ENCODE measurements at regions not wholly inside any gene's neighbourhood (a gene's known extent, or its start where the extent isn't known, plus 50 kb on each side); places are given as distances from the start of the nearest gene placed in this dataset.

DNA sequence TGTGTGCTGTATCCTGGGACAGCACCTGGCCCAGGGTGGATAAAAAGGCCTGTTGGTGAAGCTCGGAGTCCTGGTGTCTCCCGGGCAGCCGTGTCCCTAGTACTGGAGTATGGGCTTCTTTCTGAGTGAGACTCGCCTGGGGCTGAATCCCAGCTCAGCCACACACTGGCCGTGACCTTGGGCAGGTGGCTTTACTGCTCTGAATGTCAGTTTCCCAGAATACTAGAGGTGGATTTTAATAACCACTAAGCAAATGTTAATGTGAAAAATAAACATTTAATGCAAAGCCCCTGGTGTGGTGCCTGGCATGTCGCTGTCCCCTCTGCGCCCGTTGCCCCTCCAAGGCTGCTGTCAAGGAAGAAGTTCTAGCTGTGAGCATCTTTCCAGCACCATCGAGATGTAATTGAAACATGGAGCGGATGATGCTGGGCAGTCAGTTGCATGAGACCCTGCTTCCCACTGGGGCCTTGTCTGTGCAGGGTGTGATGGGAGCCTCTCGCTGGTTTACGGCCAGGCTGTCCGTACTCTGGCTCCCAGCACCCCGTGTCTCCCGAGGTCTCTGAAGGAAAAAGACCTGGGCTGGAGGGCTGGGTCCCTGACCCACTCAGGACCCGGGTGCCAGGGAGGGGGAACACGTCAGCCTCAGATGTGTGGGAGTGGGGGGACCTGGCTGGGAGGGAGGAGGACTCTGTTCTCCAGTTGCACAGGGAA lies 527.8 kb downstream of the MATN1 start:
- Mint-ChIP-seq H3K27me3 (ENCODE audit: insufficient read depth) (peaks cover 9% of the 10 kb centered on the region), H3K27ac (no peak overlapping the region), H3K4me3 (no peak overlapping the region), H3K9me3 (peaks cover 38% of the 10 kb centered on the region), H3K36me3 (ENCODE audit: low read depth) (no peaks in the 10 kb centered on the region), H3K4me1 (ENCODE audit: low read depth) (no peaks in the 10 kb centered on the region)
- TF ChIP-seq, protein P1, sequence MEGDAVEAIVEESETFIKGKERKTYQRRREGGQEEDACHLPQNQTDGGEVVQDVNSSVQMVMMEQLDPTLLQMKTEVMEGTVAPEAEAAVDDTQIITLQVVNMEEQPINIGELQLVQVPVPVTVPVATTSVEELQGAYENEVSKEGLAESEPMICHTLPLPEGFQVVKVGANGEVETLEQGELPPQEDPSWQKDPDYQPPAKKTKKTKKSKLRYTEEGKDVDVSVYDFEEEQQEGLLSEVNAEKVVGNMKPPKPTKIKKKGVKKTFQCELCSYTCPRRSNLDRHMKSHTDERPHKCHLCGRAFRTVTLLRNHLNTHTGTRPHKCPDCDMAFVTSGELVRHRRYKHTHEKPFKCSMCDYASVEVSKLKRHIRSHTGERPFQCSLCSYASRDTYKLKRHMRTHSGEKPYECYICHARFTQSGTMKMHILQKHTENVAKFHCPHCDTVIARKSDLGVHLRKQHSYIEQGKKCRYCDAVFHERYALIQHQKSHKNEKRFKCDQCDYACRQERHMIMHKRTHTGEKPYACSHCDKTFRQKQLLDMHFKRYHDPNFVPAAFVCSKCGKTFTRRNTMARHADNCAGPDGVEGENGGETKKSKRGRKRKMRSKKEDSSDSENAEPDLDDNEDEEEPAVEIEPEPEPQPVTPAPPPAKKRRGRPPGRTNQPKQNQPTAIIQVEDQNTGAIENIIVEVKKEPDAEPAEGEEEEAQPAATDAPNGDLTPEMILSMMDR (IDR thresholded peaks at IDR 0.05) = no peak
- no peak for DNase-seq

DNA sequence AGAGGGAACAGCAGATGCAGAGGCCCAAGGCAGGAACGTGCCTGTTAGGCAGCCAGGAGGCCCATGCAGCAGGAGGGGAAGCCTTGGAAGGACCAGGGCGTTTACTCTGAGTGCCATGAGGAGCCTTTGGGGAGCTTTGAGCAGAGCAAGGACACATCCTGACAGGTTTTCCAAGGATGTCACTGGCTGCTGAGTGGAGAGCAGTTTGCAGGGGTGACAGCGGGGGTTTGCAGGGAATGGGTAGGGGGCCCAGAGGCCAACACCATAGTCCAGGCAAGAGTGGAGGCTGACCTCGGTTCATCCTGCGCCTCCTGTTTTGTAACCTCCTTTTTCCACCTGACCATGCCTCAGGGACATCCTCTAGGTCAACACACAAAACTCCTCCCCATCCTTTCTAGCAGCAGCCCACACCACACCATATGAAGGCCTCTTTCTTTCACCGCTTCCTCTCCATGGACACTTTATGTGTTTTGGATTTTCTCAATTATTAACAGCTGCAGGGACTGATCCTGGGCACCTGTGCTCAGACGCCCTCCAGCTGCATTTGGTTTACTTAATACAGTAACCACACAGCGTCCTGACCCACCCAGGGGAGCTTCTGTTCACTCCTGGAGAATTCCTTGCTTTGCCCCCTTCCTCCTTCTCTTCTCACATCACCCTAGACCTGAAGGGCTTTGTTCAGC lies 528.5 kb downstream of the MATN1 start:
- H3K4me1 Mint-ChIP-seq (ENCODE audit: low read depth) = no peaks in the 10 kb centered on the region
- TF ChIP-seq, protein P1 (IDR thresholded peaks at IDR 0.05) = no peak
- H3K27me3 Mint-ChIP-seq (ENCODE audit: insufficient read depth) = peaks cover 9% of the 10 kb centered on the region
- no peak for DNase-seq
- H3K27ac Mint-ChIP-seq = no peak overlapping the region
- H3K9me3 Mint-ChIP-seq = peaks cover 40% of the 10 kb centered on the region
- H3K36me3 Mint-ChIP-seq (ENCODE audit: low read depth) = no peaks in the 10 kb centered on the region
- no peak overlapping the region for H3K4me3 Mint-ChIP-seq

DNA sequence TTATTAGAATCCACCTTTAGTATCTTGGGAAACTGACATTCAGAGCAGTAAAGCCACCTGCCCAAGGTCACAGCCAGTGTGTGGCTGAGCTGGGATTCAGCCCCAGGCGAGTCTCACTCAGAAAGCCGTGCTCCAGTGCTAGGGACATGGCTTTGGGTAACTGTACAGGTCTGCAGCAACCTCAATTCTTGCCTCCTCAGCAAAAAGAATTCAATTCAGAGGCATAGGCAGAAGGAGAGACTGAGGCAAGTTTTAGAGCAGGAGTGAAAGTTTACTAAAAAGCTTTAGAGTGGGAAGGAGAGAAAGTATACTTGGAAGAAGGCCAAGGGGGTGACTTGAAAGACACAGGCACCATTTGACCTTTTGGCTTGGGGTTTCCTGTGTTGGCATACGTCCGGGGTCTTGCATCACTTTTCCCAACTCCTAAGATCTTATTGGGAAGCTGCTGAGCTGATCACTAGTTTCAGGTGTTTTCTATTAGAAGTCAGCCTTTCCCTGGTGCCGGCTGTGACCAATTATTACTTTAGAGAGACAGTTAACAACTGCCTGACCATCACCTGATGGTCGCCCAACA lies 529.3 kb downstream of the MATN1 start:
- no peak overlapping the region for H3K4me3 Mint-ChIP-seq
- TF ChIP-seq, protein P1 (IDR thresholded peaks at IDR 0.05) = no peak
- peaks cover 11% of the 10 kb centered on the region for H3K27me3 Mint-ChIP-seq (ENCODE audit: insufficient read depth)
- H3K36me3 Mint-ChIP-seq (ENCODE audit: low read depth) = peaks cover 4% of the 10 kb centered on the region; the same call in 1 of the 2 replicates
- peaks cover 47% of the 10 kb centered on the region for H3K9me3 Mint-ChIP-seq
- no peak for DNase-seq
- no peak overlapping the region for H3K27ac Mint-ChIP-seq
- no peaks in the 10 kb centered on the region for H3K4me1 Mint-ChIP-seq (ENCODE audit: low read depth)

DNA sequence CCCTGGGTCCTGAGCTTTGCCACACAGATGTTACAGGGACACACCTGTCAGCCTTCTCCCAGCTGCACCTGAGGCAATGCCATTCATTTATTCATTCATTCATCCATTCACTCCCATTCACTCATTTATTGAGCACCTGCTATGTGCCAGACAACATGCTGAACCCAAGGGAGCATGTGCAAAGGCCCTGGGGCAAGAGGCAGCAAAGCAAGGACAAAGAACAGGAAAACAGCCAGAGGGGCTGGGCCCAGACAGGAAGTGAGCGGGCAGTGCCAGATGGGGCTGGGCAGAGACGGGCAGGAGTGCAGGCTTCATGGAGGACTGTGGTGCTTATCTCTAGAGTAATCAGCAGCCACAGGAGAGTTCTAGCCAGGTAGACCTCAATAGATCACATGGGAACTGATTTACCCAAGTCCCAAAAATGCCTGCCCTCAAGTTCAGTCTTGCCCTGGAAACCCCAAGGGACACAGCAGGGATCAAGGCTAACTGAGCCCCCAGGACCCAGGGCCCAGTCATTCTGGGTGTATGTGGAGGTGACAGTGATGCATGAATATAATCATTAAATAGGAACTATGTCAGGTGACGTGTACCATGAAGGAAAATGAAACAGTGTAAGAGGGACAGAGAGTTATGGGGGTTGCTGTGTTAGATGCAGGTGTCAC lies 530.3 kb downstream of the MATN1 start:
- no peaks in the 10 kb centered on the region for H3K4me1 Mint-ChIP-seq (ENCODE audit: low read depth)
- H3K36me3 Mint-ChIP-seq (ENCODE audit: low read depth) = peaks cover 9% of the 10 kb centered on the region
- peaks cover 11% of the 10 kb centered on the region for H3K27me3 Mint-ChIP-seq (ENCODE audit: insufficient read depth)
- H3K9me3 Mint-ChIP-seq = peaks cover 53% of the 10 kb centered on the region
- H3K4me3 Mint-ChIP-seq = no peak overlapping the region
- TF ChIP-seq, protein P1 (IDR thresholded peaks at IDR 0.05) = no peak
- H3K27ac Mint-ChIP-seq = no peak overlapping the region
- no peak for DNase-seq

DNA sequence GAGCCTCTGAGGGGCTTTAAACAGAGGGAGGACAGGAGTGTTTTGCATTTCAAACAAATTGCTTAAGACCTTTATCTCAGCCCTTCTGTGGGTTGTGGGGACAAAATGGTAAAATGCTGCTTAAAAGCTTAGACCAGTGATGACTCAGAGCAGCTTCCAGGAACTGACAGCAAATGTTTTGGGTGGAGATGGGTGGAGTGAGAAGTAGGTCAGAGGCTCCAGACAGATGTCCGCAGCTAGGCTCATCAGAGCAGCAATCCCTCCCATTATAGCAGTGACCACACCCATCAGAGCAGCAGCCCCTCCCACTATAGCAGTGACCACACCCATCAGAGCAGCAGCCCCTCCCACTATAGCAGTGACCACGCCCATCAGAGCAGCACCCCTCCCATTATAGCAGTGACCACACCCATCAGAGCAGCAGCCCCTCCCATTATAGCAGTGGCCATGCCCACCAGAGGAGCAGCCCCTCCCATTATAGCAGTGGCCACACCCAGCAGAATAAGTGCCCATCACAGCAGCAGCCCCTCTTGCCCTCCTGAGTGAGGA lies 532.2 kb downstream of the MATN1 start:
- H3K36me3 Mint-ChIP-seq (ENCODE audit: low read depth) = peaks cover 12% of the 10 kb centered on the region
- H3K9me3 Mint-ChIP-seq = peaks cover 43% of the 10 kb centered on the region
- TF ChIP-seq, protein P1 (IDR thresholded peaks at IDR 0.05) = no peak
- no peak overlapping the region for H3K27ac Mint-ChIP-seq
- no peaks in the 10 kb centered on the region for H3K4me1 Mint-ChIP-seq (ENCODE audit: low read depth)
- peaks cover 2% of the 10 kb centered on the region for H3K27me3 Mint-ChIP-seq (ENCODE audit: insufficient read depth)
- H3K4me3 Mint-ChIP-seq = no peak overlapping the region
- peak; percentile 8 for DNase-seq

Data from HFFc6 (cell line).